ENCODE measurements at regions not wholly inside any gene's neighbourhood (a gene's known extent, or its start where the extent isn't known, plus 50 kb on each side); places are given as distances from the start of the nearest gene placed in this dataset.
A peak's percentile ranks its signal among the peaks of the same experiment; 100 is the strongest.

DNA sequence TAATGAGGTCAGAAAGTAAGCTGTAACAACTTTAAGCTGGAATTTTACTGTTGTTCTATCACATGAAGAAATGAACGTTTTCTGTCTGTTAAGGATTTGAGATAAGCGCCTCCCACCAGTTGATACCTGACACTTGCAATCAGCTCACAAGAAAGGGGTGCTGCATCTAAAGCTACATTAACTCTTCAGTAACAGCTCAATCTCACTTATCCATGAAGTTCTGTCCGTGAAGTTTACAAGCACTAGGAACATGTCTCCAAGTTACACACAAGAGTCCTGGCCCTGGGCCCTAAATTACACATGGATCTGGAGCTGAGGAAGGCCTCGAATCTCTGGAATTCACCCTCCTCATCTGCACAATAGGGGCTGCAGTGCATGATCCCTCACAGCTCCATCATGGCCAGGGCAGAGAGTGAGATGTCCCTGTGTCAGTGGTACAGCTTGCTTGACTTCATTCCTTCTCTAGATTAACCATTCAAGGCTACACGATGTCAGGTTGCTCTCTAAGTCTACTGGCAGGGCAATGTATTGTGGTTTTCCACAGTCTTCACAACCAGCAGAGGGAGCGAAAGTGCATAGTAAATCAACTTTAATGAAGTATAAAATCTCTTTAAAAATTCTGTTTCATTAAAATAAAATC is 182.4 kb upstream of the MCHR2 start:
- Histone ChIP-seq H3K36me3 (no peaks in the 10 kb centered on the region), H3K4me3 (no peak overlapping the region), H3K27ac (no peak overlapping the region), H3K27me3 (ENCODE audit: low read depth) (no peaks in the 10 kb centered on the region), H3K9me3 (no peaks in the 10 kb centered on the region), H3K4me1 (no peaks in the 10 kb centered on the region)
- peak; percentile 19 for TF ChIP-seq CTCF (IDR thresholded peaks at IDR 0.05)
- ATAC-seq (peak; percentile 9 to 20), DNase-seq (no peak)
- intact Hi-C loops (cut with DNase I) = no loop called here

GRCh38 chr6:100175814-100176310 is 181.8 kb upstream of the MCHR2 start:
- Histone ChIP-seq H3K4me1 (no peaks in the 10 kb centered on the region), H3K36me3 (no peaks in the 10 kb centered on the region), H3K27me3 (ENCODE audit: low read depth) (no peaks in the 10 kb centered on the region), H3K4me3 (no peak overlapping the region), H3K9me3 (no peaks in the 10 kb centered on the region), H3K27ac (no peak overlapping the region)
- TF ChIP-seq CTCF (IDR thresholded peaks at IDR 0.05) = no peak
- intact Hi-C loops (cut with DNase I) = no loop called here
- DNase-seq = no peak
- ATAC-seq = peak; percentile 74 to 79

DNA sequence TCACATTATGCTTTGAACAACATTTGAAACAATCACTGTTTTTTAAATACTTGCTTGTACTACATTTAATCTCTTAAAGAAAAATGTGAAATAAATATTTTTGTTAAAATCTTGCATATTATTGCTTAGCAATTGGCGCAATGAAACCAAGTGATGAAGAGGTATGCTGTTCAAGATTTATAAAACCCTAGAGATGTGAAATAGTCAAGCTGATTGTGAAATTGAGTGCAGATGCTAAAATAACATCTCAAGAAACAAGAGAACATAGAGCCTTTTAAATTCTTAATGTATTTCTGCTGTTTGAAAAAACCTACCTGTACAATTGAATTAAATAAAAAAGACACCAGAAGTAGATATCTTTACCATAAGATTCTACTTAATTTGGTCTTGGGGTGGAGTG is 179.2 kb upstream of the MCHR2 start:
- intact Hi-C loops (cut with DNase I) = no loop called here
- H3K4me3 ChIP-seq = no peak overlapping the region
- H3K27ac ChIP-seq = no peak overlapping the region
- H3K27me3 ChIP-seq (ENCODE audit: low read depth) = no peaks in the 10 kb centered on the region
- H3K36me3 ChIP-seq = no peaks in the 10 kb centered on the region
- H3K9me3 ChIP-seq = no peaks in the 10 kb centered on the region
- ATAC-seq (no peak), DNase-seq (no peak)
- TF ChIP-seq CTCF (IDR thresholded peaks at IDR 0.05) = no peak
- H3K4me1 ChIP-seq = no peaks in the 10 kb centered on the region

GRCh38 chr6:100172322-100172713 is 178.3 kb upstream of the MCHR2 start:
- intact Hi-C loops (cut with DNase I) = no loop called here
- Histone ChIP-seq H3K36me3 (no peaks in the 10 kb centered on the region), H3K27ac (no peak overlapping the region), H3K4me3 (no peak overlapping the region), H3K4me1 (no peaks in the 10 kb centered on the region), H3K9me3 (no peaks in the 10 kb centered on the region), H3K27me3 (ENCODE audit: low read depth) (no peaks in the 10 kb centered on the region)
- ATAC-seq (no peak), DNase-seq (no peak)
- TF ChIP-seq CTCF (IDR thresholded peaks at IDR 0.05) = no peak

GRCh38 chr6:100171533-100172321 is 177.7 kb upstream of the MCHR2 start:
- intact Hi-C loops (cut with DNase I) = no loop called here
- Histone ChIP-seq H3K9me3 (no peaks in the 10 kb centered on the region), H3K27ac (no peak overlapping the region), H3K4me3 (no peak overlapping the region), H3K4me1 (no peaks in the 10 kb centered on the region), H3K27me3 (ENCODE audit: low read depth) (no peaks in the 10 kb centered on the region), H3K36me3 (no peaks in the 10 kb centered on the region)
- TF ChIP-seq CTCF (IDR thresholded peaks at IDR 0.05) = no peak
- no peak for DNase-seq
- ATAC-seq = no peak
